Fibroblast of peridontal ligament (primary cell): ENCODE measurements at regions not wholly inside any gene's neighbourhood (a gene's known extent, or its start where the extent isn't known, plus 50 kb on each side); places are given as distances from the start of the nearest gene placed in this dataset.

Experiments used
- DNase-seq: peaks from one replicate; pipeline ENCODE4 v3.0.0-alpha.2; 2010; ENCODE audit errors: extremely low read depth

DNA sequence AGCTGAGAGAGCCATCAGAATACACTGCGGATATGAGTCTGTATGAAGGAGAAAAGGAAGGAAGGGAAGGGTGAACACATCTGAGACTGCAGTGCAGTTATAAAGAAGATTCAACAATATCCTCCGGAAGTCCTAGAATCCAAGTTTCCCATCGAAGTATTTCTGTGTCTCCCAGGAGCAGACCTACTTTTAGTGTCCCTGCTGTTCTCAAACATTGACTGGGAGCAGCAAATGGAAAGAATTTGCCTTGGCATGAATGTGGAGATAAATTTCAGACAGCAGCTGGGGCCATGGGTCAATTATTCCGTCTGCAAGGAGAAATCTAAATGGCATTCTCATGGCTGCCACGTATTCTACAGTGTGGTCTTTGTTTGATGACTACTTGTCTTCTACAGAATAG, 478.1 kb upstream of the SMC2 start:
- DNase-seq = no peak

DNA sequence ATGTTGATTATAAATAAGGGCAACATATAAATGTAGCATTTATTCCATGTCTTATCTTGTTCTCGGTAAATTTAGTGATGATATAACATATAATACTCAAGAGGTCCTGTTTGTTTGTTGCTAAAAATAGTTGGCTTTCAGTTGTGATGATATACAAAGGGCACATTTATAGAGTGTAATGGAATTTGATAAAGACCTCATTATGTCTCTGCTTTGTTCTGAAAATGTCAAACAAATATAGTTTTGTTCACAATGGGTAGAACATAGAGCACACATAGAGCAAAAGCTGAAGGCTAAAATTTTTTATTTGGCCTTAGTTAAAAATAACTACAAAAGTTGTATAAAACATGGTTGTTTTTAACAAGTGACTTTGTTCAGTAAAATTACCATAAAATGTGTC, 477.1 kb upstream of the SMC2 start:
- no peak for DNase-seq

DNA sequence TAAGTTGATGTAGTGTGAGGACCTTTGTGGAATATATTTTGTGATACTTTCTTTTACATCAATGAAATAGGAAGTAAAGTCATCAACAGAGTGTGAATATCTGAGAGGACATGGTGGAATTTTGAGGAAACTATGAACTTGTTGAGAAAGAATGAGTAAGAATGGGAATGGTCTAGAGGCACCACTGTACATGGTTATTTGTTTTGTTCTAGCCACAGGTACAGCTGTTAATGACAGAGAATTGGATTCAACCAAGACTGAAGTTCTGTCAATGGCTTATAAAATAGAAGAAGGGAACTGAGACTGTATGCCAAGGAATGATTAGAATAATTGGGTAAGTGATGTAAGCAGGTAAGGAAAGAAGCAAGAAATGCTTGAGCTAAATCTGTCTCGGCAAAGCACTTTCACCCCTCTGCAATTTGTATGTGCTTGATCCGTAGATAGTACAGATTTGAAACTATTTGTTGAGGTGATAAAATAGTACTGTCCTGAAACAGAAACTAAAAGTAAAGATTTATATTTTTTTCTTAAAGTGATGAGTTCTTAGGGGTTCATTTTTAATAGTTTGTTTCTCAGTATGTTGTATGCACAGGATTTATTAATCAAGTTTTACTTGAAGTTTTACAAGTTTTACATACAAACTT, 468.8 kb upstream of the SMC2 start:
- no peak for DNase-seq

DNA sequence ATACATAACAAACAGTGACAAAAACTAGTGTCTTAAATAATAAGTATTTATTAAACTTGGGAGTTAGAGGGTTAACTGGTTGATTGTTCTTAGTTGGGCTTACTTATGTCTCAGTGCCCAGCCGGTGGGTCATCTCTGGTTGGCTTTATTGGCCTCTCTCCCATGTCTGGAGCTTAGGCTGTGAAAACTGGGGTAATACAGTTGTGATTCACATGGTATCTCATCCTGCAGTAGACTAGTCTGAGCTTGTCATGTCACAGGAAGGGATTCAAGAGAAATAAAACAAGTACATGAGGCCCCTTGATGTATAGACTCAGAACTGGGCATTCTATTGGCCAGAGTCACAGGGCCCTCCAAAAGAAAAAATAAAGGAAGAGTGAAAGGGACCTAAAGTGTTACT, 466.4 kb upstream of the SMC2 start:
- no peak for DNase-seq

DNA sequence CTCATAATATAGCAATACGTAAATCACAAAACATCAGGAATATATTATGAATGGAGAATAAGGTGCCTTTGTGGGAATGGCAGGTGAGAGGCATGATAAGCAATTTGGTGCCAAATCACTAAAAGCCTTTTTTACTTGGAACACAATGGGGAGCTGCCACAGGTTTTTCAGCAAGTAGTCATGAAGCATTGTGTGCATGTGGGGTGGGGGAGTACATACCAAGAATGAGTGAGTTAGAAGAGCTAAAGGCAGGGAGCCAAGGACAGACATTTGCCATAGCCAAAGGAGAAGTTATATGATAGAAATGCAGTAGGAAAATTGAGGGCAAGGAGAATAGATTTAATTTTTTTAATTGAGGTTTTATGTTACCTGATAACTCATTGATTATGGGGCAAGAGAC, 445.0 kb upstream of the SMC2 start:
- DNase-seq = no peak

DNA sequence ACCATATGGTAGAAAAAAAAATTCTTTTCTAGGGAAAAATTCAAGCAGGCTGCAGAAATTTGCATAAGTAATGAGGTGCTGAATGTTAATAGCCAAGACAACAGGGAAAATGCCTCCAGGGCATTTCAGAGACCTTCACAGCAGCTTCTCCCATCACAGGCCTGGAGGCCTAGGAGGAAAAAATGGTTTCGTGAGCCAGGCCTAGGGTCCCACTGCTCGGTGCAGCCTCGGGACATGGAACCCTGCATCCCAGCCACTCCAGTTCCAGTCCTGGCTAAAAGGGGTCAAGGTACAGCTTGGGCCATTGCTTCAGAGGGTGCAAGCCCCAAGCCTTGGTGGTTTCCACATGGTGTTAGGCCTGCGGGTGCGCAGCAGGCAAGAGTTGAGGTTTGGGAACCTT, 436.0 kb upstream of the SMC2 start:
- DNase-seq = no peak

DNA sequence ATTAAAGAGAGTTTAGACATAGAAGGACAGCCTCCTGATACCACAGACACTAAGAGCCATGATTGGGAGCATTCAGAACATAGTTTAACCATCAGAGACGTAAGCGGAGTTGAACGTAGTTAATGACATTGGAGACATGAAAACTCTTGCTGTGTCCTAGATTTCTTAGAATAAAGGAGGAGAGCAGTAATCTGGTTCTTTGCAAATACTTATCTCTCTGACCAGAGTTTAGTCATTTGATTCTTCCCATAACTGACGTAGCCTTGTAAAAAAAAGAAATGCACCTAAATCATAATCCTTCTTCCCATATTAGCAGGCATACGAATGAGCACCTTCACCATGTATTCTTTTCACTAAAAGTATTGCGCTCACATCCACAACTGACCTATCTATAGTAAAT, 433.3 kb upstream of the SMC2 start:
- DNase-seq = no peak

DNA sequence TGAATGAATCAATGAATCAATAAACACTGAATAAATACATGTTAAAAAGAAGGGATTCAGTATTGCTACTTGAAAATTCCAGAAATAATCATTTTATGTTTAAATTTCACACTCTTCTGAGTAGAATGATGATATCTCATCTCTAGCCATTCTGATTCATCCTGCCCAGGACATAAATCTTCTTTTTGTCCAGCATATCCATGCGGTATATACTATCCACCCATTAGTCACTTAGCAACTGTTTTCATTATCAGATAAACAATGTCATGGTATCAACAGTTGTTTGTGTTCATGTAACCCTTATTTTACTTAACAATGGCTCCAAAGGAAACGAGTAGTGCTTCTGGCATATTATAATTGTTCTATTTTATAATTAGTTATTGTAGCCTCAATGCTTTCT, 432.4 kb upstream of the SMC2 start:
- no peak for DNase-seq

DNA sequence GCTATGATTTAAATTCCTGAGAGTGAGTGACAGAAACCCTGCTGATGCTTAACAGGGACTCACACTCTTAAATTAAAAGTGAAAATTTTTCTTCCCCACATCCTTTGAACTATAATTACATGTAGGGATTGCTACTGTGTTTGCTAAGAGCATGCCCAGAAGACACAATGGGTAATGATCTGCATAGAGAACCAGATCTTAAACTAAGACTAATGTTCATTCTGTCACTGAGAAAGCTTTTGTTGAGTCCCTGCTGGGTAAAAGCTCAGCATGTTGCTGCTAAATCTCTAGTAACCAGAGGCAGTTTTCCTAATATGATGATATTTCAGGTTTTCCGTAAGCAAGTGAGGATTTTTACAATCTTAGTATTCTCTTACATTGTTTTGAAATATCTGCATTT, 424.8 kb upstream of the SMC2 start:
- no peak for DNase-seq

DNA sequence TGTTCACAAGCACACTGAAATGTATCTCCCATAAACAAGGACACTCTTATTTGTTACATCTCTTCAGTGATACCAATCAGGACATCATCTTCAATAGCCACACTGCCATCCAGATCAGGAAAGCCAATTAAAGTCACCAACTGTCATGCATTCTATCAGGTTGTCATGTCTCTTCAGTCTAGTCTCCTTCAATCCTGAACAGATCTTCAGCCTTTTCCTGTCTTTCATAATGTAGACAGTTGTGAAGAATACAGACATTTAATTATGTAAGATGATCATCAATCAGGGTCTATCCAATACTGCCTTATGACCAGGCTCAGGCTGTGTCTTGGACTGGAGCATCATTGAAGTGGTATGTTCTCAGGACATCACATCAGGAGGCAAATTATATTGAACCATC, 419.8 kb upstream of the SMC2 start:
- DNase-seq = no peak

DNA sequence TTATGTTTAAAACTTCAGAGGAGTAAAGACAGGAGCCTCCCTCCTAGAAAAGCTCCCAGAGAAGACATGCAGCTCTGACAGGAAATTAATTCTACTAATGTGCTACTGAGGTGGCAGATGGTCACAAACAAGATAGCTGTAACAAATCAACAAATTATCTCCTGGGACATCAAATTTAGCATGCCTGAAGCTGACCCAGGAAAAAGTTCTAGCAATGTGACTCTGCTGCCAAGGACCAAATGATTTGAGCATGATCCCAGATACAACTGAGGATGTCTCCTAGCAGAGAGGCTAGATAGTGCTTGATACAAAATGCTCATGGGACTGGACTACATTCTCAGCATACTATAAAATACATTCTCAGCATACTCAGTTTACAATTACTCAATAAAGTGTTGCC, 413.5 kb upstream of the SMC2 start:
- DNase-seq = no peak

DNA sequence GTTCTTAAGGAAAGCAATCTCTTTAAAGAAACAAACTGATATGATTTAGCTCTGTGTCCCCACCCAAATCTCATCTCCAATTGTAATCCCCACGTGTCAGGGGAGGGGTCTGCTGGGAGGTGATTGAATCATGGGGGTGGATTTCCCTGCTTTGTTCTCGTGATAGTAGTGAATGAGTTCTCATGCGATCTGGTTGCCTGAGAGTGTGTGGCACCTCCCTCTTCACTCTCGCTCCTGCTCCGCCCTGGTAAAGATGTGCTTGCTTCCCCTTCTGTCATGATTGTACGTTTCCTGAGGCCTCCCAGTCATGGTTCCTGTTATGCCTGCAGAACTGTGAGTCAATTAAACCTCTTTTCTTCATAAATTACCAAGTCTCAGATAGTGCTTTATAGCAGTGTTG, 412.7 kb upstream of the SMC2 start:
- no peak for DNase-seq

DNA sequence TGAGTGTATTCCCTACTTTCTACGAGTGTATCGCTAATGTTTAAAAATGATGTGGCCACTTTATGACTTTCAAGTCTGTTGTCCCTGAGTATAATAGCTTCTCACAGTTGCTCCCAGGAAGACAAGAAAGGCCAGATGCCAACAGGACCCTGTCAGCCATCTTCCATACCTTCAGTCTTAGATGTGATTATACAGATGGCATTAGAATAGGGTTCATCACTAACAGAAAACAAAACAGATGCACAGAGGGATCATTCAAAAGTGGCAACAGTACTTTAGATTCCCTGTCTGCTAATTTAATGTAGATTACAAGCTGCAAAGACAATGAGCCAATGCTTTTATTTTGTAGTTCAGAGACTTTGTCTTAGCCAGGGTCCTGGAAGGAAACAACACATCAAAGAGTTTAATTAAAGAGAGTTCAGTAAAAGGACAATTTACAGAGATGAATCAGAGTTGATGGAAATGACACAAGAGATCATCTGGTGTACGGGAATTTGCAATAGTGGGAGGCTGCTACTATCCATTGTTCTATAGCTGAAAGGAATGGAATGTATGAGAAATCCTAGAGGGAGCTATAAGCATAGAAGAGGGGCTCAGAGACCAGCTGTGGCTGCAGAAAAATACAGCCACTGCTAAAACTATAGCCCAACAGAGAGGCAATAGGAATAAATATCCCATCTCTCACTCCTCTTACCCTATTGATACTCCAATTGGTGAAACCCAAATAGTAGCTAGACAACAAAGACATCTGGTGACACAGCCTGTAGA, 393.7 kb upstream of the SMC2 start:
- DNase-seq = no peak

DNA sequence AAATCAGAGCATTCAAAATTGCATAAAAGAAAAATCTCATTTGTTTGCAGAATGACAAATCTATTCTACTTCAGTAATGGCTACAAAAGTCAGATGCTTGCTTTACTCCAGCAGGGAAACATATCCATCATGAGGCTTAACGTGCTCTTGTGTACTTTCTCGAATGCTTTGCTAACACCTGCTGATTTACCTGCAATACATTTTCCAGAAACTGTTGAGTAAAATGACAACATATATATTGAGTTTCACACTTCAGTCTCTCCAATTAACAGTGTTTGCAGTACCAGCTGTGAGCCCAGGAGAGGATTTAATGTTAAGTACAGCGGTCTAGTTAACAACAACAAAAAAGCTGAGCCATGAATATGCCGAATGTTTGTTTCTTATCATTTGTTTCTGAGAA, 391.5 kb upstream of the SMC2 start:
- DNase-seq = no peak

DNA sequence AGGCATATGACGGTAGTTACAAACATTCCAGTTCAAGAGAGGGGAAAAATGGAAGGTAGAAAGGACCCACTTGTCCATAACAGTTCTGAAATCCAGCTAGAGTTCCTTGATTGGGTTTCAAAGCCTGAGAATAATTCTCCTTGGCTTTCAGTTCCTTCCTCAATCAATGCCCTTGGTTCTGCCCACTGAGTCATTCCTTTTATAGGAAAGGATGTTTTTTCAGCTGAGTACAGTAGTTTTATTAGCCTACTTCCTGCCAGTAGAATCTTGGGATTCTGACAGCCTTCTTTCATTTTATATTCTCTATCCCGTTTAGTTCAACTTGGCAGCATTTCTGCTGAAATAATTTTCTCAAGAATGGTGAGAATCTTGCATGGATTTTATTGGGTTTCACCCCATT, 386.9 kb upstream of the SMC2 start:
- no peak for DNase-seq

DNA sequence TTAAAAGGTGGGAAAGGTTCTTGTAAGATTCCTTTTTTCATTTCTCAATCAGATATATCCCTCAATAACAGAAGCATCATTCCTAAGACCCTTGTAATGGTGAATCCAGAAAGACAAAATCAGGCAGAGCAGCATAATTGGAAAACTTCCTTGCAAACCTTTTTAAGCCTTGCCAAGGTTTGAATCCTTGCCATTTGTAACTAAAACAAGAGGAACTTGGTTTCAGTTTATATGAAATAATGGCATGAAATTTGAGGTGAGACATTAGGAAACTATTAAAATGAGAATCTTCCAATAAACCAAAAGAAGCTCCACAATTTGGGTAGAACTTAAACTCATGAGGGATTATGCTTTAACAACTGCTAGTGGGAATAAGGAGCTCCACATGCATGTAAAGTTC, 384.7 kb upstream of the SMC2 start:
- DNase-seq = no peak

DNA sequence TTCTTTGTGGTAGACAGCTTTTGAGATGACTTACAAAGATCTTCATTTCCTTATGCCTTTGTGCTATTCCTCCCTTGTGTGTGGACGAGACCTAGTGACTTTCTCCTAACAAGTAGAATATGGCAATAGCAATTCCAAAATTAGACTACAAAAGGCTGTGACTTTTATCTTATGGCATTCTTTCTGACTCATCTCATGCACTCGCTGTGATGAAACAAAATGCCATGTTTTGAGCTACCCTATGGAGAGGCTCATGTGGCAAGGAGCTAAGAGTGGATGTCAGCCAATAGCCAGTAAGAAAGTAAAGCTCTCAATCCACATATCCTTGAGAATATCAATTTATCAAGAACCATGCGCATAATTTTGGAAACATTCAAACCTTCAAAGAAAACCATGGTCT, 380.5 kb upstream of the SMC2 start:
- DNase-seq = no peak

DNA sequence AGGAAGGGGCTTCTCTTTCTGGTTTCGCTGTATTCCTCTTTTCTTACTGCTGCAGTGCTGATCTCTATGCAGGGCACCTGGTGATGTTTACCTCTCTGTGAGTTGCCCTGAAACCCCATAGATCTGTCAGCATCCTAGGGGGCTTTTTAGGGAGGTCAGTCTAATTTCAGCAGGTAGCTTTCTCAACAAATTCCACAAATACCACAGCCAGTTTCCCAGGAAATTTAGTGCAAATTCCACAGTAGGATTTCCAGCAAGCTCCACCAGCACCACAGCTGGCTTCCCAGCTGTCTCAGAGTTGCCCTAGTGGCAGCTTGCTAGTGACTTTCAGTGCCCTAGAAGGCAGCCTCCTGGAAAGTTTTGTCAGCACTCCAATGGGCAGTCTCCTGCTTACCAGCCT, 379.1 kb upstream of the SMC2 start:
- no peak for DNase-seq

DNA sequence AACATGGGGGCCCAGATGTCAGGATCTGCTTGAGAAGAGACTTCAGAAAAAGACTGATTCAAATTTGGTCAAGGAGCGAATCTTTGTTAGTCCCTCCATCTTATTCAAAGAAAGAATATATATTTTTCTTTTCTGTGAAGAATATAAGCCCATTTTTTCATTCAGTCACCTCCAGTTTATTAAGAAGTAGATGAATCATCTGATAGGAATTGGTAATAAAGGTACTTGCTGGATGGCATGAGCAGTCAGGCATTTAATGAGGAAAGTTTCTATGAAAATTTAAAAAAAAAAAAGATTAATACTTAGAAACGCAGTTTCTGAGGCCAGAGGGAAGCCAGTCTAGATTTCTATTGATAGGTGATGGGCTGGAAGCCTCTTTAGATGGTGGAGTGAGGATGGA, 373.1 kb upstream of the SMC2 start:
- no peak for DNase-seq

DNA sequence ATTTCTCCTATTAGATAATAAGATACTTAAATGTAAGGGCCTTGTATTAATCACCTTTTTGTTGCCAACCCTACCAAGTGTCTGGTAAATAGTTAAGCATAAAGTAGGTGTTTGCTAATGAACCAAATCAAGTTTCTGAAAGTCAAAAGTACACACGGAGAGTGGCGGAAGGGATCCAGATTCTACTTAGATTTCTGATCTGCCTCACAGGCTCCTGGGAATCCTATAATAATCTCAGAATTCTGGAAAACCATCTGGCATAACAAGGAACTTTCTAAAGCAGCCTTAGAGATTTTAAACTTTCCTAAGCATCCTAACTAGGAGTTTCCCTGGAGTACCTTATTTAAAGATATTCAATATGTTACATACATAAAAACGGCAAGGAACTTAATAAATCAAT, 363.2 kb upstream of the SMC2 start:
- DNase-seq = no peak

DNA sequence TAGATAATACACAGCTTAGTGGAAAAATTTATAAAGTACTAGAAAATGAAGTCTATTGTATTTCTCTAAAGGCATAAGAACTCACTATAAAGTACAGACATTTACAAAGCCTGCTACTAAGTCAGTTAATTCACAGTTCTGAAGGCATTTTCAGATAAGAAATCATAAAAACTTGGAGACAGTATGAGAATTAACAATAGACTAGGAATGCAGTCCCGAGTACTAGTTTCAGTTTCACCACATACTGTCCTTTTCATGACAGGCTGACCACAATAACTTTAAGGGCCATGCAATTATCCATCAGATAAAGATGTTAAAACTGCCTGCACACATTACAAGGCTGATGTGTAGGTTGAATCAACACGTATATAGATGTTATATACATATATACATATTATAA, 362.6 kb upstream of the SMC2 start:
- DNase-seq = no peak

DNA sequence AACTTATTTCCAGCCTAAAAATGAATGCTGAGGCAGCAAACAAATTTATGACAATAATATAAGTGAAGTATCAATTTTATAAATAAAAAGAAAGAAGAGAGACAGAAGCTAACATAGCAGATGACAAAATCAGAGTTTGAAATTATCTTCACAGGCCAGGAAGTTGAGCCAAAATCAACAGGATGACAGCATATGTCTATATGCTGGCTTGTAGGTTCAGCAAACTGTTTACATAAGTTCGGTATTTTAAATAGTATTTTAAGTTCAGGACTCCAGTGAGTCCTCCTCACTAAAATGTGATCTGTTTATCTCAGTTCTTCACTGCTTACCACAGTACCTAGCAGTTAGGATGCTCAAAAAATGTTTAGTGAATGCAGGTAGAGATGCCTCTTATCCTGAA, 359.6 kb upstream of the SMC2 start:
- no peak for DNase-seq

DNA sequence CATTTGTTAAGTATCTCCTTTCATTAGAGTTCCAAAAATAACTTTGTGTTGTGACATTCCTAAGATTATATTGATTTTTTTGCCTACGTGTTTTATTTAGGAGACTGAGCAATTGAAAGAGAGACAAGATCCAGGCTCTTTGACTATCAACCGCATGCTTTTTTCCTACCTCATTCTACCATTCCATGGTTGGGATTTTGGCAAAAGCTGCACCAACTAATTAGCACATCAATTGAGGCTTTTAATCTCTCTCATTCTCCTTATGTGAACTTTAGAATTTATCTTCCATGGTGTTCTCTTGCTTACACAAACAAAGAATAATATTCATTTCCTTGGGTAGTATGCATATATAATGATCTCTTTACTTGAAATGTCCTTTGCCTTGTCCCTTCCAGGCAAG, 338.7 kb upstream of the SMC2 start:
- no peak for DNase-seq

DNA sequence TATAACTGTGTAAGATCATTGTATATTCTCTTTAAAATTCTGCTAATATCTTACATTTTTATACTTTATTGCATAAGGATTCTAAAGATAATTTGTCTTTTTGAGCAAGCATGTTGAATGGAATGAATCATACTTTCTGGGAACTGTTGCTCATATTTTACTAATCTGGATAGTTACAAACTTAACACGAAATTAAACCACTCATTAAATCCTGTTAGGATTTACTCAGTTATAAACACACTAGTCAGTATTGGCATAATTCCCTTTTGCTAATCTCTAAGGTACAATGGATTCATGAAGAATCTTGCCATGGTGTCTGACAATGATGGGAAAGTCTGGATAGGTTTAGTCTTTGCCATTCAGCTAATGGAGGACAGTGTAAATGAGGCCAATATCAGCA, 338.1 kb upstream of the SMC2 start:
- no peak for DNase-seq
